Frontal cortex (tissue), 3 donors: ENCODE measurements at regions not wholly inside any gene's neighbourhood (a gene's known extent, or its start where the extent isn't known, plus 50 kb on each side); places are given as distances from the start of the nearest gene placed in this dataset.
"Not testable (repeated sequence)": the region's sequence is repeated elsewhere in the genome, so short reads cannot be mapped to it uniquely, and the experiment has no call there.

Source experiments
- DNase-seq, 2 donors: peaks; one replicate each; pipeline ENCODE4 v3.0.0; 2012; ENCODE audit warnings: low spot score in 2 of 2
- FAIRE-seq: peaks from 2 replicates; lab custom pipeline; 2012; peaks lifted over from hg19 to GRCh38; lab: Jason Lieb, UNC
- donor health status: control.
- donor health status: control.
- donor health status: control.

GRCh38 chr5:122656577-122656976 lies 118.3 kb upstream of the SNX2 start:
- FAIRE-seq (no peak), DNase-seq (no peak)

GRCh38 chr5:122661496-122662180 lies 113.2 kb upstream of the SNX2 start:
- FAIRE-seq (no peak), DNase-seq (no peak)

GRCh38 chr5:122665051-122665450 lies 109.8 kb upstream of the SNX2 start:
- no peak for FAIRE-seq
- DNase-seq, result no peak

- DNase-seq, result no peak
- no peak for FAIRE-seq
These were observed 106.3 kb upstream of the SNX2 start for GRCh38 chr5:122668552-122668951.

- FAIRE-seq, result not testable (repeated sequence)
These were observed 105.2 kb upstream of the SNX2 start for GRCh38 chr5:122669709-122670108.

GRCh38 chr5:122673343-122673742 lies 101.5 kb upstream of the SNX2 start:
- DNase-seq (no peak), FAIRE-seq (no peak)

More at GRCh38 chr5:122669709-122670108, 105.2 kb upstream of the SNX2 start:
- not testable (repeated sequence) for DNase-seq

- FAIRE-seq (no peak), DNase-seq (no peak)
These were observed 100.5 kb upstream of the SNX2 start for GRCh38 chr5:122674385-122674784.

- DNase-seq (no peak), FAIRE-seq (no peak)
These were observed 94.1 kb upstream of the SNX2 start for GRCh38 chr5:122680623-122681350.

GRCh38 chr5:122683631-122684030 lies 91.2 kb upstream of the SNX2 start:
- DNase-seq (no peak), FAIRE-seq (no peak)

GRCh38 chr5:122690266-122690665 lies 84.6 kb upstream of the SNX2 start:
- FAIRE-seq, result no peak
- DNase-seq, result no peak

GRCh38 chr5:122691931-122692330 lies 82.9 kb upstream of the SNX2 start:
- FAIRE-seq (no peak), DNase-seq (no peak)

GRCh38 chr5:122693963-122694362 lies 80.9 kb upstream of the SNX2 start:
- FAIRE-seq, result no peak

GRCh38 chr5:122694884-122695283 lies 80.0 kb upstream of the SNX2 start:
- DNase-seq, result no peak
- no peak for FAIRE-seq

More at GRCh38 chr5:122693963-122694362, 80.9 kb upstream of the SNX2 start:
- no peak for DNase-seq

GRCh38 chr5:122696735-122697134 lies 78.1 kb upstream of the SNX2 start:
- FAIRE-seq, result not testable (repeated sequence)

GRCh38 chr5:122697191-122697590 lies 77.7 kb upstream of the SNX2 start:
- DNase-seq (no peak), FAIRE-seq (no peak)

More at GRCh38 chr5:122696735-122697134, 78.1 kb upstream of the SNX2 start:
- DNase-seq, result not testable (repeated sequence)

- no peak for DNase-seq
- no peak for FAIRE-seq
These were observed 75.7 kb upstream of the SNX2 start for GRCh38 chr5:122699201-122699600.

- FAIRE-seq (no peak), DNase-seq (no peak)
These were observed 73.0 kb upstream of the SNX2 start for GRCh38 chr5:122701640-122702523.

- FAIRE-seq (no peak), DNase-seq (no peak)
These were observed 72.4 kb upstream of the SNX2 start for GRCh38 chr5:122702524-122702875.

- no peak for FAIRE-seq
These were observed 71.7 kb upstream of the SNX2 start for GRCh38 chr5:122703203-122703602.

GRCh38 chr5:122704247-122705036 lies 70.4 kb upstream of the SNX2 start:
- peak in 1 of 2 donors; percentile 16 for DNase-seq
- FAIRE-seq, result no peak

More at GRCh38 chr5:122703203-122703602, 71.7 kb upstream of the SNX2 start:
- no peak for DNase-seq
